Activated naive CD4-positive, alpha-beta T cell treated with anti-CD3 and anti-CD28 coated beads, Interleukin-2, amount 10 ng/mL, durations not matched to agents 7 days and 5 days (primary cell): ENCODE measurements at regions not wholly inside any gene's neighbourhood (a gene's known extent, or its start where the extent isn't known, plus 50 kb on each side); places are given as distances from the start of the nearest gene placed in this dataset.
"Not testable (repeated sequence)": the region's sequence is repeated elsewhere in the genome, so short reads cannot be mapped to it uniquely, and the experiment has no call there.

Source experiments
- CTCF ChIA-PET: fragments of 350-600 bp; sonication (Branson Sonifier 250); formaldehyde crosslinking; loops from one replicate; lab custom pipeline; 2021; ENCODE audit warnings: antibody characterized with exemption; lab: Charles Lee
- DNase-seq: peaks from one replicate; pipeline ENCODE4 v3.0.0-alpha.2; 2020
- H3K27ac Mint-ChIP-seq: one replicate; pipeline ENCODE4 v1.8.0; 2021; ENCODE audit warnings: mild to moderate bottlenecking, moderate library complexity, mixed read lengths
- H3K27me3 Mint-ChIP-seq: one replicate; pipeline ENCODE4 v1.8.0; 2021; ENCODE audit warnings: mild to moderate bottlenecking, mixed read lengths
- H3K36me3 Mint-ChIP-seq: one replicate; pipeline ENCODE4 v1.8.0; 2021; ENCODE audit warnings: mixed read lengths
- H3K4me1 Mint-ChIP-seq: one replicate; pipeline ENCODE4 v1.8.0; 2021; ENCODE audit warnings: mixed read lengths
- H3K4me3 Mint-ChIP-seq: one replicate; pipeline ENCODE4 v1.8.0; 2021; ENCODE audit warnings: mild to moderate bottlenecking, moderate library complexity, mixed read lengths
- H3K9me3 Mint-ChIP-seq: one replicate; pipeline ENCODE4 v1.8.0; 2021; ENCODE audit warnings: mixed read lengths

DNA sequence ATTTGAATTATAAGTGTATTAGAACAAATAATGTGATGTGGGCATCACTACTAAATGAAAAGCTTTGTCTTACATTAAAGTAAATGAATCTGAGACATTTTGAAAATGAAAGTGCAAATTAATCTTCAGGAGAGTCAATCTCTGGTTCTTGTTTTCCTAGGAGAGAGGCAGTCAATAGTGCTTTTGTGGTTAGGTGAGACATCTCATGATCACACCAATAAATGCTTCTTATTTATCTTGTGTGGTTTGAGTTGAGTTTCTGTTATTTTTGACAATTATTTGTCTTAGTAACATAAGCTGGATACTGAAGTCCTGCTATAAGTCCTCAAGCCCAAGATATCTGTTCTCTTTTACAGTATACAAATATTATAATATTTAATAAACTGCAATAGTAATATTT lies 1378.0 kb upstream of the PCDH9 start:
- DNase-seq, result no peak
- no peak overlapping the region for H3K27ac Mint-ChIP-seq
- no peaks in the 10 kb centered on the region for H3K36me3 Mint-ChIP-seq
- CTCF ChIA-PET, result no interaction called here
- peaks cover 5% of the 10 kb centered on the region for H3K9me3 Mint-ChIP-seq
- no peaks in the 10 kb centered on the region for H3K4me1 Mint-ChIP-seq
- no peaks in the 10 kb centered on the region for H3K27me3 Mint-ChIP-seq
- H3K4me3 Mint-ChIP-seq, result no peak overlapping the region

DNA sequence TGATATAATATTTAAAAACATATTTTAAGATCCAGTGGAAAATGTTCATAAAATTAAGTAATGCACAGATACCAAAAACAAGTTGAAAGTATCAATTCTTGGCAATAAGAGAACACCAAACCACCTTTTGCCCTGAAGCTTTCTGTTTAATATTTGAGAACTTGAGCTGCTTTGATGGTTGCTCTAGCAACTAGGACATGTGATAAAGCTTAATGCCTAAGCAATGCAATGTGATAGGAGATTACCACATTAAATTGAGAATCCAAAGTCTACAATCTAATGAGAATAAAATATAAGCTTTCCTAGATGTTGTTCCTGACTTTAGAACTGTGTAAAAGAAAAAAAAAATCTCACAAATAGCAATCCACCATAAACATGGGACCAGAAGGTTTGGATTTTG lies 1367.5 kb upstream of the PCDH9 start:
- Mint-ChIP-seq H3K27ac (no peak overlapping the region), H3K9me3 (no peaks in the 10 kb centered on the region), H3K4me3 (no peak overlapping the region), H3K36me3 (no peaks in the 10 kb centered on the region), H3K4me1 (no peaks in the 10 kb centered on the region), H3K27me3 (no peaks in the 10 kb centered on the region)
- CTCF ChIA-PET, result no interaction called here
- no peak for DNase-seq

DNA sequence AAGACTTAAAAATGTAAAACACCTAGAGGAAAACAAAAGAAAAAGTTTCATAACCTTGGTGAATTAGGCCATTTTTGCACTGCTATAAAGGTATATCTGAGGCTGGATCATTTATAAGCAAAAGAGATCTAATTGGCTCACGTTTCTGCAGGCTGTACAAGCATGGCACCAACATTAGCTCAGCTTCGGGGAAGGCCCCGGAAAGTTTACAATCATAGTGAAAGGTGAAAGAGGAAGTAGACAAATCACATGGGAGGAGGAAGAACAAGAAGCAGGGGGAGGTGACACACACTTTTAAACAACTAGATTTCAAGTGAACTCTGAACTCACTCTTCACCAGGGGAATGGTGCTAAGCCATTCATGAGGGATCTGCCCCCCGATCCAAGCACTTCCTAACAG lies 1358.5 kb upstream of the PCDH9 start:
- DNase-seq, result no peak
- Mint-ChIP-seq H3K27ac (no peak overlapping the region), H3K27me3 (no peaks in the 10 kb centered on the region), H3K4me1 (no peaks in the 10 kb centered on the region), H3K36me3 (no peaks in the 10 kb centered on the region), H3K4me3 (no peak overlapping the region), H3K9me3 (peaks cover 7% of the 10 kb centered on the region)
- CTCF ChIA-PET, result no interaction called here

DNA sequence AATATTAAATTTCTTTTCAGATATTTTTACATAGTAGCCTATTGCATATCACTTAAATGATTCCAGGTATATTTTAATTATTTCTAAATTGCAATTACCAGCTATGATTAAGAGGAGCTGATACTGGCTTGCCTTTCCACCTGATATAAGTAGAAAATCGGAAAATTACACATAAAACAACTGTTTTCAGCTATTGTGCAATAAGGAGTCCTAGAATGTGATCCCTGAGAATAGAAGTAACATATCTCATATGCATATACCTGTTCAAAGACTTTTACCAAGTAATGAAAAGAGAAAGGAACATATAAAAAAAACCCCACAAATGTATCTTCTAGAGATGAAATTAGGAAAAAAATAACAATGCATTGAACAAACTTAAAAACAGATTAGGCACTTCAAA lies 1354.6 kb upstream of the PCDH9 start:
- no peak overlapping the region for H3K27ac Mint-ChIP-seq
- no peaks in the 10 kb centered on the region for H3K27me3 Mint-ChIP-seq
- no peaks in the 10 kb centered on the region for H3K36me3 Mint-ChIP-seq
- DNase-seq, result no peak
- no peaks in the 10 kb centered on the region for H3K4me1 Mint-ChIP-seq
- H3K9me3 Mint-ChIP-seq, result peaks cover 12% of the 10 kb centered on the region
- CTCF ChIA-PET, result no interaction called here
- no peak overlapping the region for H3K4me3 Mint-ChIP-seq

GRCh38 chr13:68574053-68574452 lies 1343.9 kb upstream of the PCDH9 start:
- CTCF ChIA-PET, result no interaction called here
- no peaks in the 10 kb centered on the region for H3K27me3 Mint-ChIP-seq
- H3K36me3 Mint-ChIP-seq, result no peaks in the 10 kb centered on the region
- no peak for DNase-seq
- peaks cover 12% of the 10 kb centered on the region for H3K9me3 Mint-ChIP-seq
- H3K27ac Mint-ChIP-seq, result no peak overlapping the region
- H3K4me3 Mint-ChIP-seq, result no peak overlapping the region
- H3K4me1 Mint-ChIP-seq, result no peaks in the 10 kb centered on the region

GRCh38 chr13:68551701-68552522 lies 1321.8 kb upstream of the PCDH9 start:
- no peak for DNase-seq
- H3K4me1 Mint-ChIP-seq, result no peaks in the 10 kb centered on the region
- no peak overlapping the region for H3K27ac Mint-ChIP-seq
- no peaks in the 10 kb centered on the region for H3K27me3 Mint-ChIP-seq
- H3K36me3 Mint-ChIP-seq, result no peaks in the 10 kb centered on the region
- CTCF ChIA-PET, result no interaction called here
- H3K9me3 Mint-ChIP-seq, result peaks cover 2% of the 10 kb centered on the region
- H3K4me3 Mint-ChIP-seq, result no peak overlapping the region

GRCh38 chr13:68550330-68550729 lies 1320.2 kb upstream of the PCDH9 start:
- CTCF ChIA-PET, result no interaction called here
- H3K4me3 Mint-ChIP-seq, result no peak overlapping the region

GRCh38 chr13:68540244-68540643 lies 1310.1 kb upstream of the PCDH9 start:
- peaks cover 2% of the 10 kb centered on the region for H3K9me3 Mint-ChIP-seq
- no peaks in the 10 kb centered on the region for H3K27me3 Mint-ChIP-seq
- H3K4me3 Mint-ChIP-seq, result no peak overlapping the region
- CTCF ChIA-PET, result no interaction called here
- no peaks in the 10 kb centered on the region for H3K36me3 Mint-ChIP-seq
- H3K27ac Mint-ChIP-seq, result no peak overlapping the region
- no peaks in the 10 kb centered on the region for H3K4me1 Mint-ChIP-seq
- no peak for DNase-seq

More at GRCh38 chr13:68550330-68550729, 1320.2 kb upstream of the PCDH9 start:
- no peak overlapping the region for H3K27ac Mint-ChIP-seq
- no peak for DNase-seq
- no peaks in the 10 kb centered on the region for H3K27me3 Mint-ChIP-seq
- no peaks in the 10 kb centered on the region for H3K4me1 Mint-ChIP-seq
- no peaks in the 10 kb centered on the region for H3K36me3 Mint-ChIP-seq
- H3K9me3 Mint-ChIP-seq, result peaks cover 2% of the 10 kb centered on the region

- no peak overlapping the region for H3K27ac Mint-ChIP-seq
- H3K27me3 Mint-ChIP-seq, result no peaks in the 10 kb centered on the region
- H3K9me3 Mint-ChIP-seq, result peaks cover 10% of the 10 kb centered on the region
- H3K4me3 Mint-ChIP-seq, result no peak overlapping the region
- CTCF ChIA-PET, result no interaction called here
- H3K4me1 Mint-ChIP-seq, result no peaks in the 10 kb centered on the region
- no peak for DNase-seq
- no peaks in the 10 kb centered on the region for H3K36me3 Mint-ChIP-seq
Measured at GRCh38 chr13:68535329-68535728, 1305.2 kb upstream of the PCDH9 start.

- CTCF ChIA-PET, H3K4me1 Mint-ChIP-seq, H3K4me3 Mint-ChIP-seq, H3K27me3 Mint-ChIP-seq, DNase-seq, H3K27ac Mint-ChIP-seq, H3K36me3 Mint-ChIP-seq: not testable (repeated sequence)
- H3K9me3 Mint-ChIP-seq, result peaks cover 42% of the 10 kb centered on the region
Measured at GRCh38 chr13:68527167-68527566, 1297.0 kb upstream of the PCDH9 start.

GRCh38 chr13:68523838-68524424 lies 1293.8 kb upstream of the PCDH9 start:
- H3K27me3 Mint-ChIP-seq, result no peaks in the 10 kb centered on the region
- no peaks in the 10 kb centered on the region for H3K4me1 Mint-ChIP-seq
- peaks cover 41% of the 10 kb centered on the region for H3K9me3 Mint-ChIP-seq
- no peaks in the 10 kb centered on the region for H3K36me3 Mint-ChIP-seq
- CTCF ChIA-PET, result no interaction called here
- DNase-seq, result no peak
- H3K4me3 Mint-ChIP-seq, result no peak overlapping the region
- no peak overlapping the region for H3K27ac Mint-ChIP-seq

DNA sequence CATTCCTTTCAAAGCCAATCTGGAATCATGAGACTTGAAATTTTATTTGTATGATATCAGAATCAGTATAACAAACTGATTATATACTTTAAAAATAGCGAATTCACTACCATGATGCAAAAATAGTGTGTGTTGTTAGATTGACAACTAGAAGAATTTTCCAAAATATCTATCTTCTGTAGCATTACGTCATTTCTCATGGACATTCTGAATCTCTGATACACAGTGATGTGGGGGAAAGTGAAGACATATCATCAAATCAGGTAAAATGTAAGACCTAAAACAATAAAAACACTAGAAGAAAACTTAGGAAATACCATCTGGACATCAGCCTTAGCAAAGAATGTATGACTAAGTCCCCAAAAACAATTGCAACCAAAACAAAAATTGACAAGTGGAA lies 1292.0 kb upstream of the PCDH9 start:
- H3K27me3 Mint-ChIP-seq, result no peaks in the 10 kb centered on the region
- DNase-seq, result no peak
- H3K4me3 Mint-ChIP-seq, result no peak overlapping the region
- no peak overlapping the region for H3K27ac Mint-ChIP-seq
- no peaks in the 10 kb centered on the region for H3K4me1 Mint-ChIP-seq
- peaks cover 25% of the 10 kb centered on the region for H3K9me3 Mint-ChIP-seq
- no peaks in the 10 kb centered on the region for H3K36me3 Mint-ChIP-seq
- CTCF ChIA-PET, result no interaction called here

- H3K9me3 Mint-ChIP-seq, result peaks cover 13% of the 10 kb centered on the region
- H3K27ac Mint-ChIP-seq, result no peak overlapping the region
- no peaks in the 10 kb centered on the region for H3K4me1 Mint-ChIP-seq
- no peak overlapping the region for H3K4me3 Mint-ChIP-seq
- no peak for DNase-seq
- H3K27me3 Mint-ChIP-seq, result no peaks in the 10 kb centered on the region
- CTCF ChIA-PET, result no interaction called here
- no peaks in the 10 kb centered on the region for H3K36me3 Mint-ChIP-seq
Measured at GRCh38 chr13:68509734-68510621, 1279.8 kb upstream of the PCDH9 start.

- Mint-ChIP-seq H3K4me1 (no peaks in the 10 kb centered on the region), H3K27ac (no peak overlapping the region), H3K27me3 (no peaks in the 10 kb centered on the region), H3K36me3 (no peaks in the 10 kb centered on the region), H3K9me3 (peaks cover 13% of the 10 kb centered on the region), H3K4me3 (no peak overlapping the region)
- CTCF ChIA-PET, result no interaction called here
- no peak for DNase-seq
Measured at GRCh38 chr13:68506888-68507551, 1276.9 kb upstream of the PCDH9 start.
